ENCODE measurements at regions not wholly inside any gene's neighbourhood (a gene's known extent, or its start where the extent isn't known, plus 50 kb on each side); places are given as distances from the start of the nearest gene placed in this dataset.
"Not testable (repeated sequence)": the region's sequence is repeated elsewhere in the genome, so short reads cannot be mapped to it uniquely, and the experiment has no call there.

DNA sequence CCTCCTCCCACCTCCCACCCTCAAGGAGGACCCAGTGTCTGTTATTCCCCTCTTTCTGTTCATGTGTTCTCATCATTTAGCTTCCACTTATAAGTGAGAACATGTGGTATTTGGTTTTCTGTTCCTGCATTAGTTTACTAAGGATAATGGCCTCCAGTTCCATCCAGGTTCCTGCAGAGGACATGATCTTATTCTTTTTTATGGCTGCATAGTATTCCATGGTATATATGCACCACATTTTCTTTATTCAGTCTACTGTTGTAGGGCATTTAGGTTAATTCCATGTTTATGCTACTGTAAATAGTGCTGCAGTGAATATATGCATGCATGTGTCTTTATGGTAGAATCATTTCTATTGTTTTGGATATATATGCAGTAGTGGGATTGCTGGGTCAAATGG lies 180.4 kb upstream of the KLF3 start:
- TF ChIP-seq, protein P1, sequence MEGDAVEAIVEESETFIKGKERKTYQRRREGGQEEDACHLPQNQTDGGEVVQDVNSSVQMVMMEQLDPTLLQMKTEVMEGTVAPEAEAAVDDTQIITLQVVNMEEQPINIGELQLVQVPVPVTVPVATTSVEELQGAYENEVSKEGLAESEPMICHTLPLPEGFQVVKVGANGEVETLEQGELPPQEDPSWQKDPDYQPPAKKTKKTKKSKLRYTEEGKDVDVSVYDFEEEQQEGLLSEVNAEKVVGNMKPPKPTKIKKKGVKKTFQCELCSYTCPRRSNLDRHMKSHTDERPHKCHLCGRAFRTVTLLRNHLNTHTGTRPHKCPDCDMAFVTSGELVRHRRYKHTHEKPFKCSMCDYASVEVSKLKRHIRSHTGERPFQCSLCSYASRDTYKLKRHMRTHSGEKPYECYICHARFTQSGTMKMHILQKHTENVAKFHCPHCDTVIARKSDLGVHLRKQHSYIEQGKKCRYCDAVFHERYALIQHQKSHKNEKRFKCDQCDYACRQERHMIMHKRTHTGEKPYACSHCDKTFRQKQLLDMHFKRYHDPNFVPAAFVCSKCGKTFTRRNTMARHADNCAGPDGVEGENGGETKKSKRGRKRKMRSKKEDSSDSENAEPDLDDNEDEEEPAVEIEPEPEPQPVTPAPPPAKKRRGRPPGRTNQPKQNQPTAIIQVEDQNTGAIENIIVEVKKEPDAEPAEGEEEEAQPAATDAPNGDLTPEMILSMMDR (conservative IDR thresholded peaks at IDR 0.05; ENCODE audit: low read depth, low read length): not testable (repeated sequence)
- not testable (repeated sequence) for TF ChIP-seq EZH2 (IDR thresholded peaks at IDR 0.05; ENCODE audit: borderline replicate concordance, low read depth, low read length, poor library complexity, severe bottlenecking)

All from A673 (cell line).